ENCODE measurements at regions not wholly inside any gene's neighbourhood (a gene's known extent, or its start where the extent isn't known, plus 50 kb on each side); places are given as distances from the start of the nearest gene placed in this dataset.

GRCh38 chr9:35540315-35540714 lies 50.4 kb downstream of the RUSC2 start:
- no peak for DNase-seq

DNA sequence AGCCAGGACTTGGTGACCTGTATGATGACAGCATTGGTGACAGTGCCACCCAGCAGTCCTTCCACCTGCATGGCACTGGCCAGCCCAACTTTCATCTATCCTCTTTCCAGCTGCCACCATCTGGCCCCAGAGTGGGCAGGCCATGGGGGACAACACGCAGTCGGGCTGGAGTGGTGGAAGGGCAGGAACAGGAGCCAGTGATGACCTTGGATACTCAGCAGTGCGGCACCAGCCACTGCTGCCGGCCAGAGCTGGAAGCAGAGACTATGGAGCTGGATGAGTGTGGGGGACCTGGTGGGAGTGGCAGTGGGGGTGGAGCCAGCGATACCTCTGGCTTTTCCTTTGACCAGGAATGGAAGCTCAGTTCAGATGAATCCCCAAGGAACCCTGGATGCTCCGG lies 56.9 kb downstream of the RUSC2 start:
- no peak for DNase-seq

- no peak for DNase-seq
These were observed 57.1 kb upstream of the TESK1 start for GRCh38 chr9:35547889-35548418.

DNA sequence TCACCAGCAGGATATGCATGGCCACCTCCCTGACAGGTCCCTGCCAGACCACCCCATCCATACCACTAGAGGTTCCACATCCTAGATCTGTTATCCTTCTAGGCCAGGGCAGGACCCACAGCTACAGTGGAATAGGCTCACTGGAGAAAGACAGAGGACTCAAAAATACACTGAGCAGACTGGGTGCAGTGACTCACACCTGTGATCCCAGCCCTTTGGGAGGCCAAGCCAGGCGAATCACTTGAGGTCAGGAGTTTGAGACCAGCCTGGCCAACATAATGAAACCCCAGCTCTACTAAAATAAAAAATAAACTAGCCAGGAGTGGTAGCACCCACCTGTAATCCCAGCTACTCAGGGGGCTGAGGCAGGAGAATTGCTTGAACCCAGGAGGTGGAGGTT lies 56.5 kb upstream of the TESK1 start:
- no peak for DNase-seq

GRCh38 chr9:35549441-35549840 lies 55.6 kb upstream of the TESK1 start:
- no peak for DNase-seq

- no peak for DNase-seq
These were observed 52.7 kb upstream of the TESK1 start for GRCh38 chr9:35552376-35552775.

GRCh38 chr9:35552837-35553236 lies 52.2 kb upstream of the TESK1 start:
- no peak for DNase-seq

- DNase-seq = peak; percentile 49
These were observed 51.2 kb upstream of the TESK1 start for GRCh38 chr9:35553670-35554543.

- DNase-seq = no peak
These were observed 49.8 kb upstream of the TESK1 start for GRCh38 chr9:35555246-35555701.
